Uterus (tissue), 2 donors: ENCODE measurements at regions not wholly inside any gene's neighbourhood (a gene's known extent, or its start where the extent isn't known, plus 50 kb on each side); places are given as distances from the start of the nearest gene placed in this dataset.

ENCODE experiments used
- POLR2A ChIP-seq, 2 donors: fragments of 450-650 bp; IDR thresholded peaks; one replicate each; pipeline ENCODE4 v1.6.1; 2016; ENCODE audit warnings: antibody characterized with exemption in 2 of 2, mild to moderate bottlenecking in 1 of 2, moderate library complexity in 1 of 2
- TF ChIP-seq, protein P1 (sequence below), 4 experiments: fragments of 200-600 bp in 2 of 4; fragments of 450-650 bp in 2 of 4; sonication (generic) in 2 of 4; IDR thresholded peaks; one replicate each; pipeline ENCODE4 v1.5.1; 2016 to 2019; ENCODE audit warnings: antibody characterized with exemption in 4 of 4, mild to moderate bottlenecking in 2 of 4, moderate library complexity in 1 of 4

DNA sequence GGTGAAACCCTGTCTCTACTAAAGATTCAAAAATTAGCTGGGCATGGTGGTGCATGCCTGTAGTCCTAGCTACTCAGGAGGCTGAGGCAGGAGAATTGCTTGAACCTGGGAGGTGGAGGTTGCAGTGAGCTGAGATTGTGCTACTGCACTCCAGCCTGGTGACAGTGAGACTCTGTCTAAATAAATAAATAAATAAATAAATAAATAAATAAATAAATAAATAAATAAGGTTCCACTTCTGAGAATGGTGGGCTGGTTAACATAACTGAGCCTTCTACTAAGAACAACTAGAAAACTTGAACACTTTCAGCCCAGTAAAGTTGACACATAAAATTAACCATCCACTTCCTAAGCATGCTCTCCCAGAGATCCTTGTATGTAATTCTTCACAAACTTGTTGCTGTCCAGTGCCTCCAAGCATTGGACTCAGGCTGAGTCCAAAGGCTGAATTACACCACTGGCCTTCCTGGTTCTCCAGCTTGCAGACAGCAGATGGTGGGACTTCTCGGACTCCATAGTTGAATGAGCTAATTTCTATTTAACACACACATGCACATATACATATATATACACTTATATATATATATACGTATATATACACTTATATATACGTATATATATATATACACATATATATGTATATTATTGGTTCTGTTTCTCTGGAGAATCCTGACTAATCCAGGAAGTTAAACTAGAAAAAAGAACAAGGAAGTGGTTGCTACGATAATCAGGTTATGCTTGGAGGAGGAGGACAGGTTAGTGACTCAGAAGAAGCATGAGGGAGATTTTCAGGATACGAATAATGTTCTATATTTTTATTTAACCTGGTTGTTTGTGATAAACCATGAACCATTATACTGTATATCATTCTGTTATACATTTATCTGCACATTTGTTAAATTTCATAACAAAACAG is 348.8 kb downstream of the METTL4 start:
- TF ChIP-seq, protein P1, sequence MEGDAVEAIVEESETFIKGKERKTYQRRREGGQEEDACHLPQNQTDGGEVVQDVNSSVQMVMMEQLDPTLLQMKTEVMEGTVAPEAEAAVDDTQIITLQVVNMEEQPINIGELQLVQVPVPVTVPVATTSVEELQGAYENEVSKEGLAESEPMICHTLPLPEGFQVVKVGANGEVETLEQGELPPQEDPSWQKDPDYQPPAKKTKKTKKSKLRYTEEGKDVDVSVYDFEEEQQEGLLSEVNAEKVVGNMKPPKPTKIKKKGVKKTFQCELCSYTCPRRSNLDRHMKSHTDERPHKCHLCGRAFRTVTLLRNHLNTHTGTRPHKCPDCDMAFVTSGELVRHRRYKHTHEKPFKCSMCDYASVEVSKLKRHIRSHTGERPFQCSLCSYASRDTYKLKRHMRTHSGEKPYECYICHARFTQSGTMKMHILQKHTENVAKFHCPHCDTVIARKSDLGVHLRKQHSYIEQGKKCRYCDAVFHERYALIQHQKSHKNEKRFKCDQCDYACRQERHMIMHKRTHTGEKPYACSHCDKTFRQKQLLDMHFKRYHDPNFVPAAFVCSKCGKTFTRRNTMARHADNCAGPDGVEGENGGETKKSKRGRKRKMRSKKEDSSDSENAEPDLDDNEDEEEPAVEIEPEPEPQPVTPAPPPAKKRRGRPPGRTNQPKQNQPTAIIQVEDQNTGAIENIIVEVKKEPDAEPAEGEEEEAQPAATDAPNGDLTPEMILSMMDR (IDR thresholded peaks at IDR 0.05), result no peak
- no peak for TF ChIP-seq POLR2A (IDR thresholded peaks at IDR 0.05)
